HuH-7 (cell line): ENCODE measurements at regions not wholly inside any gene's neighbourhood (a gene's known extent, or its start where the extent isn't known, plus 50 kb on each side); places are given as distances from the start of the nearest gene placed in this dataset.

Experiments
- DNase-seq: peaks from one replicate; pipeline ENCODE4 v3.0.0; 2011; ENCODE audit warnings: low spot score

- no peak for DNase-seq
Observed at GRCh38 chr12:111038941-111039340, 118.6 kb upstream of the MYL2 start.

GRCh38 chr12:111038077-111038476 lies 117.7 kb upstream of the MYL2 start:
- no peak for DNase-seq

GRCh38 chr12:111037047-111037446 lies 116.7 kb upstream of the MYL2 start:
- no peak for DNase-seq

GRCh38 chr12:111035578-111036301 lies 115.4 kb upstream of the MYL2 start:
- no peak for DNase-seq

GRCh38 chr12:111034886-111035577 lies 114.7 kb upstream of the MYL2 start:
- peak; percentile 55 for DNase-seq

DNA sequence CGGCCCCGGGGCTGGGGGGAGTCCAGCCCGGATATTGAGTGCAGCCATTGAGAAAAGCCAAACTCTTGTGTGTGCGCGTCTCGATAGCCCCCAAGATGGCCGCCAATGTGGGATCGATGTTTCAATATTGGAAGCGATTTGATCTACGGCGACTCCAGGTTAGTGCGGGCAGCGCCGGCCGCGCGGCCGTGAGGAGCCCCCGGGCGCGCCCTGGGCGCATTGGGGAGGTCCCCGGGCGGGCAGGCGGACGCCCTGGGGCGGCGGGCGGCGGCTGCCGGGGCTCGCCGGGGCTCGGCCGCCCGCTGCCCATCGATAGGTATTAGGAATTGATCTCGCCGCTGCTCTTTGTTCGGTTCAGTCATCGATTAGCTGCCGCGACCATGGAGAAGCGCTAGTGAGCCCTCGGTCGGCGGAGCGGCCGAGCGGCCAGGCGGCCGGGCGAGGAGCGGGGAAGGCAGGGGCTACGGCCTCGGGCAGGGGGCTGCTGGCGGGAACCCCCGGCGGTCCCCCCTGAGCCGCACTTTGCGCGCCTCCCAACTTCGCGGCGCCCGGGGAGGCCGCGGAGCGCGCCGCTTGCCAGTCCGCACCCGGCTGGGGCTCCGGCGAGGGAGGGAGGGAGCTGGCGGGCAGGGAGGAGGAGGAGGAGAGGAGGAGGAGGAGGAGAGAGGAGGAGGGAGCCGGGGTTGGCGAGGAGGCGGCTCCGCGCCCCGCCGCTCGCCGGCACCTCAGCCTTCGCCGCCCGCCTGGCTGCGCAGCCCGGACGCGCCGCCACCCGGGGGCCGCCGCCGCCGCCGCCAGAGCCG lies 113.9 kb upstream of the MYL2 start, which contains the start of gene CUX2:
CUX2 (plus strand) TSS at position 83 of the 803 bp plus-strand sequence.
- no peak for DNase-seq

DNA sequence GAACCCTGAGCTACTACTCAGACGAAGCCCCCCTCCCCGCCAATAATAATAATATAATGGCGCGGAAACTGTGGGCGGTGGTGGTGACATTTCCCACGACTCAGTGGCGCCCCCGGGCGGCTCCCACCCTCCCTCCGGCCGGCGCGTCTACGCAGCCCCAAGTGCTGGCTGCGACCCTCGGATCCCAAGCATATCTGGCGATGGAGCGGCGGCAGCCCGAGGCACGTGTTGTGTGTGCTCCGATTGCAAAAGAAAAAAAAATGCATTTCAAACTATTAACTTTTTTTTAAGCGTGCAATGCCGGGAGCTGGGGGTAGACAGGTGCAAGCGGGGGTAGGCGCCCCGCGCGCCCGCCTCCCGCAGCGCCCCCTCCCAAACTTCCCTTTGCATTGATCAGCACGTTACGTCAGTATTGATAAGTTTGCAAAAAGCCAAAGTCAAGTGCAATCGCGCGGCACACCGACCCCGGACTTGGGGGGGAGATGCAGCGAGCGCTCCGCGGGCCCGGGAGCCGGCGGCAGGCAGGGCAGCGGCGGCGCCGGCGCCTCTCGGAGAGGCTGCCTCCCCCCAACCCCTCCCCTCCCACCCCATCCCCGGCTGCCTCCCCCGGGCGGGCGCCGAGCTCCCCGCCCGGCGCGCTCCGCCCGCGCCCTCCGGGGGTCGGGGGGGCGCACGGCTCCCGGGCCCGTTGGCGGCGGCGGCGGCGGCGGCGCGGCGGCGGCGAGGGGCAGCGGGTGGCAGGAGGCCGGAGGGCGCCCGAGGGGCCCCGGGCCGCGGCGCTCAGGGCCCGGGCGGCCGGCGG lies 113.1 kb upstream of the MYL2 start:
- DNase-seq = peak; percentile 61

DNA sequence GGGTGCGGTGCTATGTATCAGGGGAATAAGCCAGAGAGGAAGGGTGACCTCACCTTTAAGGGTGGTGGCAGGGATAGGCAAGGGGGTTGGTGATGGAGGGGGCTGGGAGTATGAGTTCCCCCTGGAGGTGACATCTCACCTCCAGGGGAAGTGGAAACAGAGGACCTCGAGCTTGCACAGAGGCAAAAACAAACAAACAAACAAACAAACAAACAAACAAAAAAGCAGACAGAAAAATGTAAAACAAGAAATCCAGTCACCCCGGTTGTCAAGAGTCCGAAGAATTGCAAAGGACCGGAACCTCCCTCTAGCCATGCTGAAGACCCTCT lies 112.2 kb upstream of the MYL2 start:
- DNase-seq = no peak

- DNase-seq = no peak
Observed at GRCh38 chr12:111031916-111032590, 111.7 kb upstream of the MYL2 start.

- no peak for DNase-seq
Observed at GRCh38 chr12:111030800-111031199, 110.4 kb upstream of the MYL2 start.

DNA sequence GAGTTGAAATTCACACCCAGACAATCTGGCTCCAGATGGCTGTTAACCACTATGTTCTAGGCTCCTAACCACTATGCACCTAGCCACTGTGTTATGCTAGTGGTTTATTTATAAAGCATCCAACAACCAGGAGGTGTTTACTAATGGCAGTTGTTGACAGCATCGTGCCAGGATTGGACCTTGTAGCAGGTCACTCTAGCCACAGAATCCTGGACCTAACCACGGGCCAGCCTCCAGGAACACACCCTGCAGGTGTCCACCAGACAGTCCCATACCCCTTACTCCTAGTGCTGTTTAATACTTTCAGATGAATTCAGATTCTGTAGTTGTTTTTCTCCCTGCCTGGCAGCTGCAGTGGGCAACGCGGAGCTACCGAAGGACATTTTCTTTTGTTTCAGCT lies 109.4 kb upstream of the MYL2 start:
- DNase-seq = no peak

DNA sequence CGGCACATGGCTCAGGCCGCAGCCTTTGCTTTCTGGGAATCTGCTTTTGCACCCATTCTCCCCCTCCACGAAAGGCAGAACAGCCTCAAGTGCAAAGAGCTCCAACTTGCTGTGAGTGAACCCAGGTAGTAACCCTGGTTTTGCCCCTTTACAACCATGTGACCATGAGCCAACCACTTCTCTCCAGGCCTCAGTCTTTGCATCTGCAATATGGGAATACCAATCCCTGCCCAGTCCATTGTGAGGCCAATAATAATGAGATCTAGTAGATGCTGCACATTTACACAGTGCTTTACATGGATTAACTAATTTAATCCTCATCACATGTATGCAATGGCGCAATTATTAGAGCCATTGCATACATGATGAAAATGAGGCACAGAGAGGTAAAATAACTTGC lies 108.9 kb upstream of the MYL2 start:
- DNase-seq = no peak

- no peak for DNase-seq
Observed at GRCh38 chr12:111028830-111029229, 108.5 kb upstream of the MYL2 start.

GRCh38 chr12:111027431-111027830 lies 107.1 kb upstream of the MYL2 start:
- no peak for DNase-seq

DNA sequence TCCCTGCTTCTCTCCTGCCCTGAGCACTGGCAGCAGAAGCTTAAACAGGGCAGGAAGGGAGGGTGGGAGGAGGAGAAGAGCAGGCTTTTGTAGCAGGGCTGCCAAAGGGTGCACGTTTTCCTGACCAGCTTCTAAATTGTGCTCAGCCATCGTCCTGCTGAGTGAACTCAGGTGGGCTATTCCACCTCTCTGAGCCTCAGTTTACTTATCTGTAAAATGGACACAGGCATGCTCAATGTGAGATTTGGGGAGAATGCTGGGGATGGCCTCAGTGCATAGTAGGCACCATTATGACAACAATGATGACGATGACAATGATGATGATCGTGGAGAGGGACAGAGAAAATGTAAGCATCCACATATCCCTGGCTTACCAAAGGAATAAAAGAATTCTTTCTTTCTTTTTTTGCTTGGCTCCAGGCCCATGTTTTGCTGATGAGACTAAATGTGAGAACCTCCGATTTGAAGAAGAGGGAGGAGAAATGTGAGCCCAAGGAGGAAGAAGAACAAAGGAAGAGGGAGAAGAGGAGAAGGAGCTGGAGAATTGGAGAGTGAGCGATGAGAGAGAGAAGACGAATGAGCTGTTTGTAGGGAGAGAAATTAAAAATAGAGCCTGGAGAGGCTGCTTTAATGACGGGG lies 105.5 kb upstream of the MYL2 start:
- no peak for DNase-seq

- no peak for DNase-seq
Observed at GRCh38 chr12:111025301-111025700, 104.9 kb upstream of the MYL2 start.

- DNase-seq = peak; percentile 83
Observed at GRCh38 chr12:111024205-111024801, 103.9 kb upstream of the MYL2 start.

DNA sequence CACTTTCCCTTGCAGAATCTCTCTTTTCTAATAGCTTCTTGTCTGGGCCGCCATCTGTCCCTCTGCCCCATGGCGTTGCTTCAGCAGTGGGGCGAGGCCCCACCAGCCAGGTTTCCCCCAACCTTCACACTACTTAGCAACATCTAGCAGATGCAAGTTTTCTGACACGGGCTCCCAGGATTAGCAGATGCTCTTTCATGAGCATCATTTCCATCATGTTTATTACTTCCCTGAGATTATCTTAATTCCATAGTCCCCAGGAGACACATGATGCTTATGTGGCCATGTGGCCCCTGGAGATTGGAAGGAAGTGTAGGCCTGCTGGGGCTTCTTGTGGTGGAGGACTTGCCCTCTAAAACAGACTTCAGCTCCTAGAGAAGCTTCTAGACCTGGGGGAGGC lies 102.0 kb upstream of the MYL2 start:
- DNase-seq = no peak

GRCh38 chr12:111014547-111014946 lies 94.2 kb upstream of the MYL2 start:
- no peak for DNase-seq

DNA sequence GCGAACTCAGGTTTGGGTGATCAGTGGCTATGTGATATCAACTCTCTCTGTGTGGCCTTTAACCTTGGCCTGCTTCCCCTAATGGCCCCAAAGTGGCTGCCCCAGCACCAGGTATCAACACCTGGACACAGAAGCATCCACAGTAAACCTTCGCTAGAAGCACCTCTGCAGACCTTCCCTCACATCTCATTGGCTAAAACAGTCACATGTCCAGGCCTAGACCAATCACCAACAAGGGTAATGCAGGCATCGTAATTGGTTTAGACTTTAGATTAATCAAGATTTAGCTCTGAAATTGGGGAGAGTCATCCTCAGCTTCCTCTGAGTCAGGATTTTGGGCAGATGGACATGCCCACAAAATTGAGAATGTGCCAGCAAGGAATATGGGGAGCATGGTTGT lies 92.5 kb upstream of the MYL2 start:
- no peak for DNase-seq
